ENCODE measurements at regions not wholly inside any gene's neighbourhood (a gene's known extent, or its start where the extent isn't known, plus 50 kb on each side); places are given as distances from the start of the nearest gene placed in this dataset.

DNA sequence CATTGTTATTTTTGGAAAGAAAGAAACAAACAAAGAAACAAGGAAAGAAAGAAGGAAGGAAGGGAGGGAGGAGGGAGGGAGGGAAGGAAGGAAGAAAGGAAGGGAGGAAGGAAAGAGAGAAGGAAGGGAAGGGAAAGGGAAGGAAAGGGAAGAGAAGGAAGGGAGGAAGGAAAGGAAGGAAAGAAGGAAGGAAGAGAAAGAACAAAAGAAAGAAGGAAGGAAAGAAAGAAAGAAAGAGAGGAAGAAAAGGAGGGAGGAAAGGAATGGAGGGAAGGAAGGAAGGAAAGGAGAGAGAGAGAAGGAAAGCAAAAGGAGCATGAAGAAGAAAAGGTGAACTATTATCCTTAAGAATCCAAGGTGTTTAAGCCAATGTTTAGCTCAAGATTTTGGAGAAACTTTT lies 262.7 kb upstream of the STT3B start:
- no peak overlapping the region for H3K4me3 ChIP-seq (ENCODE audit: low read depth, low read length)
- in situ Hi-C loops (cut with HindIII; ENCODE audit: low sequenced_read_pairs), result no loop called here
- TF ChIP-seq, protein P1, sequence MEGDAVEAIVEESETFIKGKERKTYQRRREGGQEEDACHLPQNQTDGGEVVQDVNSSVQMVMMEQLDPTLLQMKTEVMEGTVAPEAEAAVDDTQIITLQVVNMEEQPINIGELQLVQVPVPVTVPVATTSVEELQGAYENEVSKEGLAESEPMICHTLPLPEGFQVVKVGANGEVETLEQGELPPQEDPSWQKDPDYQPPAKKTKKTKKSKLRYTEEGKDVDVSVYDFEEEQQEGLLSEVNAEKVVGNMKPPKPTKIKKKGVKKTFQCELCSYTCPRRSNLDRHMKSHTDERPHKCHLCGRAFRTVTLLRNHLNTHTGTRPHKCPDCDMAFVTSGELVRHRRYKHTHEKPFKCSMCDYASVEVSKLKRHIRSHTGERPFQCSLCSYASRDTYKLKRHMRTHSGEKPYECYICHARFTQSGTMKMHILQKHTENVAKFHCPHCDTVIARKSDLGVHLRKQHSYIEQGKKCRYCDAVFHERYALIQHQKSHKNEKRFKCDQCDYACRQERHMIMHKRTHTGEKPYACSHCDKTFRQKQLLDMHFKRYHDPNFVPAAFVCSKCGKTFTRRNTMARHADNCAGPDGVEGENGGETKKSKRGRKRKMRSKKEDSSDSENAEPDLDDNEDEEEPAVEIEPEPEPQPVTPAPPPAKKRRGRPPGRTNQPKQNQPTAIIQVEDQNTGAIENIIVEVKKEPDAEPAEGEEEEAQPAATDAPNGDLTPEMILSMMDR (IDR thresholded peaks at IDR 0.05; ENCODE audit: low read depth, low read length, missing control alignments), result no peak
- no peak for DNase-seq (ENCODE audit: low read depth)

DNA sequence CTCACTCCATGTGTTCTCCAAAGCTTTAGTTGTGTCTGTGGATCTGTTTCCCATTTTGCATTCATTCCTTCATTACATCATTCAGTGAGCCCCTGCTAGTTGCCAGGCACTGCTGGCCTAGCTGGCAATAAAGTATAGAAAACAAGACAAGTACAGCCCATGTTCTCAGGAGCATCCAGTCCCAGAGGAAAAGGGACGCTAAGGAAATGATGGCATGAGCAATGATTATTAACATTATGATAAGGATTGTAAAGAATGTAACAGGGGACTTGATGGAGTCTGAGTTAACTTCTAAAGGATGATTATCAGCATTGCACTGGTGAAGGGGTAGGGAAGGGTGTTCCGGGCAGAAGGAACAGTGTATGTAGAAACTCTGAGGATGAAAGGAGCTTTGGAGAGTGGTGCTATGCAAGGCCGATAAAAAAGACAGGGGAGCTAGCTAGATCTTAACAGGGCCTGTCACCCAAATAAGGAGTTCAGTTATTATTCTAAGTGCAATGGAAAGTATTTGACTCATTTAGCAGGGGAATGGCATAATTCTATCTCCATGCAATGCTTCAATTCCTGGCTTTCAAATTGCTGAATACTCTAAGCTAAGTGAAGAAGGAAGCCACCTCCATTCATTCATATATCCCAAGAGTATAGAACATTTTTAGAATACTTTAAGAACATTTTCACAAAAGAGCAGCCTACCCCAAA lies 258.2 kb upstream of the STT3B start:
- in situ Hi-C loops (cut with HindIII; ENCODE audit: low sequenced_read_pairs), result no loop called here
- DNase-seq (ENCODE audit: low read depth), result no peak
- TF ChIP-seq, protein P1 (IDR thresholded peaks at IDR 0.05; ENCODE audit: low read depth, low read length, missing control alignments), result no peak
- H3K4me3 ChIP-seq (ENCODE audit: low read depth, low read length), result no peak overlapping the region

- in situ Hi-C loops (cut with HindIII; ENCODE audit: low sequenced_read_pairs), result no loop called here
- no peak overlapping the region for H3K4me3 ChIP-seq (ENCODE audit: low read depth, low read length)
- TF ChIP-seq, protein P1 (IDR thresholded peaks at IDR 0.05; ENCODE audit: low read depth, low read length, missing control alignments), result no peak
- DNase-seq (ENCODE audit: low read depth), result peak; percentile 56
Observed at GRCh38 chr3:31275038-31275572, 257.6 kb upstream of the STT3B start.

DNA sequence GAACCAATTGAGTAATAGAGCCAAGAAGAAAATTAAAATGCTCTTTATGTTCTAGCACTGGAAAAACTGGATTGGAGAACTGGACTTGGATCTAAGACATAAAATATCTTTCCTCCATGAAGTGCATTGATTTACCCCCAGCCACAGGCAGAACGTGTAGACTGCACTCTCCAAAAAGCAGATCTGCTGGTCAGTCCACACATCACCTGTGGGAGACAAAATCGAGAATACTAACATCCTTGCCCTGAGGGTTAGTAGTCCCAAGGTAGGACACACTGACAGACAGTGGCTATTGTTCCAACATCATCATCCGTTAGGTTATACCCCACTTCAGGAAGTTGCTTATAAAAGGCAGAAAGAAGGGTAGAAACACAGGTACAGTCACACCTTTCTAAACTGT lies 257.1 kb upstream of the STT3B start:
- in situ Hi-C loops (cut with HindIII; ENCODE audit: low sequenced_read_pairs), result no loop called here
- no peak for DNase-seq (ENCODE audit: low read depth)
- TF ChIP-seq, protein P1 (IDR thresholded peaks at IDR 0.05; ENCODE audit: low read depth, low read length, missing control alignments), result no peak
- H3K4me3 ChIP-seq (ENCODE audit: low read depth, low read length), result no peak overlapping the region

- in situ Hi-C loops (cut with HindIII; ENCODE audit: low sequenced_read_pairs), result no loop called here
- TF ChIP-seq, protein P1 (IDR thresholded peaks at IDR 0.05; ENCODE audit: low read depth, low read length, missing control alignments), result no peak
- H3K4me3 ChIP-seq (ENCODE audit: low read depth, low read length), result no peak overlapping the region
- DNase-seq (ENCODE audit: low read depth), result no peak
Observed at GRCh38 chr3:31277582-31277981, 255.1 kb upstream of the STT3B start.

DNA sequence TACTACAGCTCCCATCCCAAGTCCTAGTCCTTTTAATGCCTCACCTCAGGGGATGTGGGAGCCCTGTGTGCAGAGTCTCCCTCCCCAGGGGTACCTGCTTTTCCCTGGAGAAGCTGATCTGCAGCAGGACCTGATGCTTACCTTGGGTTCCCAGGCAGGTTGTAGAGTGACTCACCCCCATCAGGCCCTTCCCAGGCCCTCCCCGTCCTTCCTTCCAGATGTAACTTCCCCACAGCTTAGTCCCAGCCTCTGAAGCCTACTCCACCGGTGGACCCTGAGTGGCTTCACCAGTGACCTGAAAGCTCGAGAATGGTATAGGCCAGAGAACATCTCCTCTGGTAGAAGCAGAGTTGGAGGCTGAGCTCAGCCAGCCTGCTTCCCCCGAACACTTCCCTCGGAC lies 254.2 kb upstream of the STT3B start:
- in situ Hi-C loops (cut with HindIII; ENCODE audit: low sequenced_read_pairs), result no loop called here
- no peak for DNase-seq (ENCODE audit: low read depth)
- H3K4me3 ChIP-seq (ENCODE audit: low read depth, low read length), result no peak overlapping the region
- TF ChIP-seq, protein P1 (IDR thresholded peaks at IDR 0.05; ENCODE audit: low read depth, low read length, missing control alignments), result no peak

Measured in astrocyte of the cerebellum (primary cell).